T-cell (primary cell): ENCODE measurements at regions not wholly inside any gene's neighbourhood (a gene's known extent, or its start where the extent isn't known, plus 50 kb on each side); places are given as distances from the start of the nearest gene placed in this dataset.
A peak's percentile ranks its signal among the peaks of the same experiment; 100 is the strongest.

ENCODE experiments used
- ATAC-seq, 4 experiments: fragments of 200-7000 bp in 3 of 4; fragments of 150-1000 bp in 1 of 4; cut with Tn5 transposase; replicated peaks in 1 of 4; 1 replicate in 3 of 4; 2 replicates in 1 of 4; pipeline ENCODE4 v1.10.0; 2021; ENCODE audit warnings: moderate library complexity in 3 of 4, mild to moderate bottlenecking in 2 of 4, moderate number of reproducible peaks in 1 of 4
- CTCF ChIA-PET, 2 donors: fragments of 300-600 bp; sonication (Branson Sonifier 250); formaldehyde crosslinking; loops; one replicate each; lab custom pipeline; 2022; ENCODE audit warnings: antibody characterized with exemption in 2 of 2; lab: Charles Lee
- POLR2A ChIA-PET, 2 donors: fragments of 300-600 bp; sonication (Branson Sonifier 250); formaldehyde crosslinking; loops; one replicate each; lab custom pipeline; 2022; ENCODE audit warnings: antibody characterized with exemption in 2 of 2; lab: Charles Lee
- DNase-seq, 35 experiments: peaks; one replicate each; pipeline versions ENCODE4 v3.0.0 to v3.0.0-alpha.2; 2013 to 2023
- H3K27ac ChIP-seq: one replicate; pipeline ENCODE4 v1.5.1; 2013; ENCODE audit warnings: low read length
- H3K27me3 ChIP-seq, 2 experiments: replicated peaks in 1 of 2; 1 replicate in 1 of 2; 2 replicates in 1 of 2; pipeline versions ENCODE4 v1.6.1 to v1.7.0; 2013; ENCODE audit warnings: low read length in 1 of 2, mixed read lengths in 1 of 2; ENCODE audit not compliant: control insufficient read depth in 2 of 2, insufficient read depth in 2 of 2; ENCODE audit errors: extremely low read depth in 1 of 2
- H3K36me3 ChIP-seq, 2 donors: 1 replicate in 1 of 2; 2 replicates in 1 of 2; pipeline versions ENCODE4 v1.6.1 to v1.7.0; 2013; ENCODE audit warnings: low read length in 1 of 2; ENCODE audit not compliant: control insufficient read depth in 2 of 2, insufficient read depth in 1 of 2; ENCODE audit errors: extremely low read depth in 1 of 2
- H3K4me1 ChIP-seq, 2 experiments: 1 replicate in 1 of 2; 2 replicates in 1 of 2; pipeline versions ENCODE4 v1.6.1 to v1.7.0; 2013; ENCODE audit warnings: low read length in 2 of 2, mixed read lengths in 1 of 2; ENCODE audit not compliant: insufficient read depth in 2 of 2, control insufficient read depth in 1 of 2; ENCODE audit errors: extremely low read depth in 1 of 2
- H3K4me3 ChIP-seq, 2 donors: 1 replicate in 1 of 2; 2 replicates in 1 of 2; pipeline versions ENCODE4 v1.5.1 to v1.7.0; 2013; ENCODE audit warnings: mild to moderate bottlenecking in 2 of 2, low read length in 1 of 2, moderate library complexity in 1 of 2; ENCODE audit not compliant: control insufficient read depth in 1 of 2; ENCODE audit errors: extremely low read depth in 1 of 2
- H3K9me3 ChIP-seq: 2 replicates; pipeline ENCODE4 v1.7.0; 2013
- H3K27ac Mint-ChIP-seq, 2 donors: one replicate each; pipeline ENCODE4 v1.8.0; 2020 to 2021; ENCODE audit warnings: mild to moderate bottlenecking in 2 of 2, mixed read lengths in 2 of 2
- H3K27me3 Mint-ChIP-seq, 2 donors: one replicate each; pipeline ENCODE4 v1.8.0; 2021 to 2022; ENCODE audit warnings: mixed read lengths in 2 of 2
- H3K36me3 Mint-ChIP-seq: one replicate; pipeline ENCODE4 v1.8.0; 2021; ENCODE audit warnings: mixed read lengths
- H3K4me1 Mint-ChIP-seq, 3 donors: one replicate each; pipeline ENCODE4 v1.8.0; 2020 to 2022; ENCODE audit warnings: mixed read lengths in 3 of 3, mild to moderate bottlenecking in 1 of 3
- H3K4me3 Mint-ChIP-seq, 3 donors: one replicate each; pipeline ENCODE4 v1.8.0; 2020 to 2022; ENCODE audit warnings: mild to moderate bottlenecking in 3 of 3, mixed read lengths in 3 of 3, moderate library complexity in 3 of 3
- H3K9me3 Mint-ChIP-seq, 3 donors: one replicate each; pipeline ENCODE4 v1.8.0; 2020 to 2022; ENCODE audit warnings: mixed read lengths in 3 of 3
- WGBS: methylation state at CpG from one replicate; pipeline ENCODE4 v1.1.5; 2013; ENCODE audit warnings: missing lambda C conversion rate; ENCODE audit not compliant: insufficient coverage; 5-methylcytosine and 5-hydroxymethylcytosine counted together

DNA sequence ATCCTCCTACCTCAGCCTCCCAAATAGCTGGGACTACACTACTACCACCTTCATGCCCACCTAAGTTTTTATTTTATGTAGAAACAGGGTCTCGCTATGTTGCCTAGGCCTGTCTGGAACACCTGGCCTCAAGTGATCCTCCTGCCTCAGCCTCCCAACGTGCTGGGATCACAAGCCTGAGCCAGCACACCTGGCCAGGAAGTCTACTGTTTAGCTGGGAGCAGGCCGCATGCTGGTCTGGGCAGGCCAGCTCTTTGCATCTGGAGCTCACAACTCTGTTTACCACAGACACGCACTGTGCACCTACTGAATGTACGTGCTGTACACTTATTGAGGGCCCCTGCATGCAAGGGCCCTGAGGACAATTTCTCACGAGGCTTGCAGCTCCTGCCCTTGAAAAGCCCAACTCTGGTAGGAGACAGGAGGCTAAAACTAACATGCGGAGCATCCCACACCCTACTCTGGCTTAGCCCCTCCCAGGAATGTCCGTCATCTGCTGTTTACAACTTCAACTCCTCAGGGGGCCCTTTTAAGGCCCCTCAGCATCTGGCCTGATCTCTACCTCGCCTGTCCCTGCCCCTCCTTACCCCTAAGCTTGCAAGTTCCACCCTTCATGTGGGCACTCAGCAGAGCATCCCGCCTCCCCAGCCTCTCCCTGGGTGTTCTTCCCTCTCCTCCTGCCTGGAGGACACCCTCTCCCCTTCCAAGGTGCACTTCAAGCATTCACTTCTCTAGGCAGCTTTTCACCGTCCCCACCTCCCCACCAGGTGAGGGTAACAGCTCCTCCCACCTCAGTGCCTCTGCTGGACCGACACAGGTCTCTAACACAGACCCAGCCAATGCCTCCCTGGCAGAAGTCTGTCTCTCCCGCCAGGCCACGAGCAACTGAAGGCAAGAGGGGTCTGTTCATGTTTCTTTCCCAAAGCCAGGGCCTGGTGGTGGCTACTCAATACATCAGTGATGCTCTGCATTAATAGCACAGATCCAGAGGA is 114.2 kb upstream of the UQCRFS1 start:
- Mint-ChIP-seq H3K36me3 (no peaks in the 10 kb centered on the region), H3K4me3 (no peak overlapping the region), H3K4me1 (peaks cover 4 to 7% (median 4%) of the 10 kb centered on the region in 3 donors), H3K27ac (peak overlapping the region in 1 of 2 donors; percentile 12), H3K27me3 (peaks cover 12 to 13% of the 10 kb centered on the region in 2 donors), H3K9me3 (peaks cover 0 to 13% (median 9%) of the 10 kb centered on the region in 3 donors)
- H3K4me1 ChIP-seq, result no peaks in the 10 kb centered on the region
- ATAC-seq (no peak), DNase-seq (no peak)
- CTCF ChIA-PET, result no interaction called here
- no peaks in the 10 kb centered on the region for H3K9me3 ChIP-seq
- POLR2A ChIA-PET, result interaction anchor here in 1 of 2 donors (0.5 kb wide), 1 partner anchor 979 kb away, joined by 6 read pairs; no protein-coding TSS in a partner anchor
- peaks cover 0 to 24% of the 10 kb centered on the region in 2 experiments for H3K27me3 ChIP-seq
- H3K27ac ChIP-seq, result no peak overlapping the region
- 55% methylated on average over 12 of the region's 14 CpGs for WGBS
- no peaks in the 10 kb centered on the region for H3K36me3 ChIP-seq
- H3K4me3 ChIP-seq, result no peak overlapping the region

DNA sequence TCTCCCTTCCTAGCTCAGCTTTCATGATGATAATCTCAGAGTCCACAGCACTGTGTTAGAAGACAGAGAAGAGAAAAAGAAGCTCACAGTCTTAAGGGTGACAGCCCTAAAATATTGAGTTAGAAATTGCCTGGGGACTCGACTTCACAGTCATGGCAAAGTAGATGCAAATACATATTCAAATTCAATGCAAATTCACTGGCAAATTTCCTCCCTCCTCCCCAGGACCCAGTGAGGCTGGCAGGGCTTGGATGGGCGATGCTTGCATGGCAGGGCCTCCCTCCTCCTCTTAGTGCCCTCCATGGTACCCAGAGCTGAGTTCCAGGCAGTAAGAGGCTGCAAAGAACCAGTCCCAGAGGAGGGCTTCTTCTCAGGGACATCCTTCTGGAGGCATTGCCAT is 115.6 kb upstream of the UQCRFS1 start:
- H3K4me1 Mint-ChIP-seq, result peaks cover 4 to 7% (median 4%) of the 10 kb centered on the region in 3 donors
- no peaks in the 10 kb centered on the region for H3K9me3 ChIP-seq
- peaks cover 12 to 13% of the 10 kb centered on the region in 2 donors for H3K27me3 Mint-ChIP-seq
- peaks cover 0 to 21% of the 10 kb centered on the region in 2 experiments for H3K27me3 ChIP-seq
- ATAC-seq (no peak), DNase-seq (no peak)
- 46% methylated on average over 2 of the region's 2 CpGs for WGBS
- no peaks in the 10 kb centered on the region for H3K4me1 ChIP-seq
- H3K9me3 Mint-ChIP-seq, result peaks cover 0 to 13% (median 9%) of the 10 kb centered on the region in 3 donors
- H3K27ac ChIP-seq, result no peak overlapping the region
- H3K4me3 ChIP-seq, result no peak overlapping the region
- H3K4me3 Mint-ChIP-seq, result no peak overlapping the region
- ChIA-PET POLR2A (no interaction called here), CTCF (no interaction called here)
- no peak overlapping the region for H3K27ac Mint-ChIP-seq
- no peaks in the 10 kb centered on the region for H3K36me3 Mint-ChIP-seq
- H3K36me3 ChIP-seq, result no peaks in the 10 kb centered on the region

DNA sequence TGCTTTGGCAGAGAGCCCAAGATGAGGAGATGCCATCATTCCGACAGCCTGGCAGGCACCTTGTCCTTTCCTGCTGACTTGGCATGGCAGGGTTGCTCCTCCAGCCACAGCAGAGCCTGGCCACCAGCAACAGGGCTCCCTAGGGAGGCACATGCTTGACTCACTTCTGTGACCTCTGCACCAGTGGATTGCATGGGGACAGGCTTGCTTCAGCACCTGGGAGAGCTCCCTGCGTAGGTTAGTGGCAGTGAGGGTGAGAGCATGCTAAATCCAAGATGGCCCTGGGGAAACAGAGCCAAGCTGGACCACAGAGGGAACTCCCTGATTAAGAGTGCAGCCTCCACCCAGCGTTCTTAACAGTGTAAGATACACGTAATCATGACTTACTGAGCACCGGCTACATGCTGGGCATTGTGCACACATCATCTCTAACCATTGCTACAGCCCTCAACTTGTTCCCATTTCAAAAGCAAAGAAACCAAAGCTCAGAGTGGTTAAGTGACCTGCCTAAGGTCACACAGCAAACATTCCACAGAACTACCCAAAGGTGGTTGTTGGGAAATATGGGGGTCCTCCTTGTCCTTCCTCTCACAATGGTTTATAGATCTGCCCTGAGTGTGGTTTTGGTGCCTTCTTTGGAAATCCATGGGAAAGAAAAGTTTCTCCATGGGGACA is 116.6 kb upstream of the UQCRFS1 start:
- Histone ChIP-seq H3K9me3 (no peaks in the 10 kb centered on the region), H3K27ac (no peak overlapping the region), H3K4me3 (no peak overlapping the region), H3K36me3 (no peaks in the 10 kb centered on the region), H3K4me1 (no peaks in the 10 kb centered on the region), H3K27me3 (peaks cover 0 to 12% of the 10 kb centered on the region in 2 experiments)
- Mint-ChIP-seq H3K9me3 (peaks cover 0 to 13% (median 9%) of the 10 kb centered on the region in 3 donors), H3K27ac (no peak overlapping the region), H3K4me1 (peaks cover 4 to 7% (median 4%) of the 10 kb centered on the region in 3 donors), H3K27me3 (peaks cover 10 to 12% of the 10 kb centered on the region in 2 donors), H3K4me3 (no peak overlapping the region), H3K36me3 (no peaks in the 10 kb centered on the region)
- ATAC-seq, result no peak
- ChIA-PET POLR2A (no interaction called here), CTCF (no interaction called here)
- no peak for DNase-seq
- WGBS, result 36% methylated on average over 3 of the region's 5 CpGs

DNA sequence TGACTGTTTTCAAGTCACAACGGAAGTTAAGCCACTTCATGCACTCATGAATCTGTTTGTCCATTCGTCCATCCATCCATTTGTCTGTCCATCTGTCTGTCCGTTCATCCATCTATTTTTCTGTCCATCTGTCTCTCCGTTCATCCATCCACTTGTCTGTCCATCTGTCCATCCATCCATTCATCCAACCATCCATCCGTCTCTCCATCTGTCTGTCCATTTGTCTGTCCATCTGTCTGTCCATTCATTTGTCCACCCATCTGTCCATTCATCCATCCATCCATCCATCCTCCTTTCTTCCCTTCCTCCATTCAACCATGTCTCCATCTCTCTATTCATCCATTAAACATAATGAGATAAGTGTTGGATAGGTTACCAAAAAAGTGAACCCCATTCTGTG is 123.5 kb upstream of the UQCRFS1 start:
- no peaks in the 10 kb centered on the region for H3K4me1 Mint-ChIP-seq

DNA sequence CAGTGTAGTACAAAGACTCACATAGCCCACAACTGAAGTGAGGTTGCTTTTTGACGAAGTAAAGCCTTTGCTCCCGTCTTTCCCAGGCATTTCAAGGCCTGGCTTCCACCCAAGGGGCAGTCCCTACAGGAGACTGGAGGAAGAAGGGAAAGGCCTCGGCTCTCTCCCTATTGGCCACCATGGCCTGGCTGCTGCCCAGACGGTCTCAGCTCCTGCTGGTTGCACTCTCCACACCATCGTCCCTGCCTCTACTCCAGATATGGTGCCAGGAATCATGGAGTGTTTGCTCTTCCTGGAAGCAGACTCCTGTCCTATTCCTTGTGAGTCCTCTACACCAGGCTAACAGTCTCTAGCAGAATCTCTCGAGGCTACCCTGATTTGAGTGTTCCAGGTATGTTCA is 124.1 kb upstream of the UQCRFS1 start:
- peaks cover 0 to 15% of the 10 kb centered on the region in 2 experiments for H3K27me3 ChIP-seq
- DNase-seq, result no peak
- H3K4me1 Mint-ChIP-seq, result no peaks in the 10 kb centered on the region
- 59% methylated on average over 4 of the region's 6 CpGs for WGBS
- H3K4me3 ChIP-seq, result no peak overlapping the region
- no peaks in the 10 kb centered on the region for H3K36me3 ChIP-seq
- peaks cover 5% of the 10 kb centered on the region for H3K36me3 Mint-ChIP-seq
- no peak overlapping the region for H3K4me3 Mint-ChIP-seq
- no peak for ATAC-seq
- peaks cover 5 to 20% (median 10%) of the 10 kb centered on the region in 3 donors for H3K9me3 Mint-ChIP-seq
- H3K27me3 Mint-ChIP-seq, result peaks cover 0 to 9% of the 10 kb centered on the region in 2 donors
- ChIA-PET POLR2A (no interaction called here), CTCF (no interaction called here)
- H3K27ac ChIP-seq, result no peak overlapping the region
- no peaks in the 10 kb centered on the region for H3K4me1 ChIP-seq
- no peak overlapping the region for H3K27ac Mint-ChIP-seq
- H3K9me3 ChIP-seq, result no peaks in the 10 kb centered on the region

More for the DNA sequence above, 123.5 kb upstream of the UQCRFS1 start:
- H3K36me3 ChIP-seq, result no peaks in the 10 kb centered on the region
- WGBS, result 53% methylated on average over 4 of the region's 5 CpGs
- ChIA-PET POLR2A (no interaction called here), CTCF (no interaction called here)
- H3K9me3 ChIP-seq, result no peaks in the 10 kb centered on the region
- DNase-seq (no peak), ATAC-seq (no peak)
- peaks cover 4 to 15% (median 5%) of the 10 kb centered on the region in 3 donors for H3K9me3 Mint-ChIP-seq
- H3K4me1 ChIP-seq, result no peaks in the 10 kb centered on the region
- peaks cover 0 to 15% of the 10 kb centered on the region in 2 experiments for H3K27me3 ChIP-seq
- H3K27me3 Mint-ChIP-seq, result peaks cover 0 to 9% of the 10 kb centered on the region in 2 donors
- no peak overlapping the region for H3K4me3 ChIP-seq
- no peak overlapping the region for H3K27ac ChIP-seq
- no peak overlapping the region for H3K27ac Mint-ChIP-seq
- H3K36me3 Mint-ChIP-seq, result peaks cover under 1% of the 10 kb centered on the region
- H3K4me3 Mint-ChIP-seq, result no peak overlapping the region

DNA sequence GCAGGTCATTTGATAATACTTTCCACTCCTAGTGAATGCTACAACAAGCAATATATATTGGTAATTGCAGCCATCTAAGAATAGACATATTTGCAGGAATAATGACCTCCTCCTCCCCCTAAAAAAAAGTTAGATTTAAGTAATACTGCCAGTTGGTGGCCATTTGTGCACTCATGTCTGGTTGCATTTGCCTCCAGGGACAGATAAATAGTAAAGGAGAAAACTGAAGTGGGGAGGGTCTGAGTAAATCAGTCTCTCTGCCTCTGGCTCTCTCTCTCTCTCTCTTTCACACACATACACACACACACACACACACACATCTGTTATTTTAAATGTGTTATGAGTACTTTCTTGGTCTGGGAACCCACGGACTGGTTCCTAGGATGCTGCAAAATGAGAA is 125.5 kb upstream of the UQCRFS1 start:
- Mint-ChIP-seq H3K36me3 (peaks cover 5% of the 10 kb centered on the region), H3K27me3 (peaks cover 0 to 9% of the 10 kb centered on the region in 2 donors), H3K27ac (no peak overlapping the region), H3K4me1 (no peaks in the 10 kb centered on the region), H3K4me3 (no peak overlapping the region), H3K9me3 (peaks cover 10 to 33% (median 18%) of the 10 kb centered on the region in 3 donors)
- H3K36me3 ChIP-seq, result no peaks in the 10 kb centered on the region
- ATAC-seq, result no peak
- ChIA-PET POLR2A (no interaction called here), CTCF (no interaction called here)
- H3K9me3 ChIP-seq, result peaks cover 2% of the 10 kb centered on the region
- 63% methylated on average over 1 of the region's 1 CpG for WGBS
- no peak for DNase-seq
- H3K4me3 ChIP-seq, result no peak overlapping the region
- peaks cover 0 to 13% of the 10 kb centered on the region in 2 experiments for H3K27me3 ChIP-seq
- no peaks in the 10 kb centered on the region for H3K4me1 ChIP-seq
- no peak overlapping the region for H3K27ac ChIP-seq
